ENCODE measurements at regions not wholly inside any gene's neighbourhood (a gene's known extent, or its start where the extent isn't known, plus 50 kb on each side); places are given as distances from the start of the nearest gene placed in this dataset.

DNA sequence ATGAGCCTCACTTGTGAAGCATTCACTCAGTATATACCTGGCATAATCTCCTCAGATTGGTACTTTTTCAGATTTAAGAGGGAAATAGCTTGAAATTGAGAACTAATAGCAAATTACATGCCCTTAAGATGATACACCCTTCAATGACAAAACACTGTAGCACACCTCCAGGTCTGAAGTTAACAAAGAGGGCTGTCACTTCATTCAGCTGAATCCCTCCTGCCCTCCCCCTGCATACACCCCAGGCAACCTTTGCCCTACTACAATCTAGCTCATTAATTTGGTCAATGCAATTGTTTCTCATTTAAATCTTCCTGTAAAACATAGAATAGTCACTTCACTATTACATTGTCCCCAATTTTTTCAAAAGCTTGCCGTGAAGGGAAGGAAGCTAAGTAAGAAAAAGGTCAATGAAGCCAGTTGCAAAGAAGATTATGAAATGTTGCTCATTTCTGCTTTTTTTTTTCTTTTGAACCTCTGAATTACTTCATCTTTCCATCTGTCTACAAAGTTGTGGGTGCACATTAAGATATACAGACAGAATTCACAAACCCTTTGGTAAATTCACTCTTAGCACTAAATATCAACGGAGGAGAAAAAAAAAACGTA lies 294.8 kb upstream of the PTGER4 start:
- no peak for DNase-seq

DNA sequence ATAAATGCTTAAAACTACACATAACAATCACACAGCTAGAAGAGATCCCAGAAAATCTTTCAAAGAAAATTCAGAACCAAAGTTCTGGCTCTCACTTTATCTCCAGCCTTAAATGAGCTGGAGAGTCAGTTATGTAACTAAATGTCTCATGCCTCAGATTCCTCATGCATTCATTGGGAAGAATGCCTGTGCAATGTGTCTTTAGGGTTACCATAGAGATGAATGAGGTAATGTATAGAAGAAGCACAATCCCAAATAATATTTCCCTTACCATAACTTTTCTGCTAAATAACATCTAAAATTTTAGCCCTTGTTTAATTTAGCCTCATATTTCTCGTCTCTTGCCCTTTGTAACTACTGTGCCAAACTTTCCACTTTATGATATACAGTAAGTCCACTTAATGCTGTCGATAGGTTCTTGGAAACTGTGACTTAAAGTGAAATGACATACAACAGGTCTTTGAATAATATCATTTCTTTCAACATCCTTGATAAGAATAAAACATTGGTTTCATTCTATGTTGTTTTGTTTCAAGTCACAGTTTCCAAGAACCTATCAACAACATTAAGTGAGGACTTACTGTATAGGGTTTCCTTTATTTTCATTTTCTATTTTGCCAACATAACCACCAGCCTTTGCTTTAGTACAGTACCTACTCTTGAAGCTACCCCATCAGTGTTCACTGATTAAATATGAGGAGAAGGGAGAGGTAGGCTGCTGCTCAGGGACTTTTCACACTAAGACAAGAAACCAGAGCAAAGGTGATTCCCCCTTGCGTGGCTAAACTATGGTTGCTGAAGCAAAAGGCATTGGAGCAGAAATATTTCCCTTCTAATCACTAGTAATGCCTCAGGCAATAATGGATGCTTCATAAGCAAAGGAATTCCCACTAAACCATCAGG lies 295.7 kb upstream of the PTGER4 start:
- no peak for DNase-seq

- DNase-seq, result no peak
These were observed 297.9 kb upstream of the PTGER4 start for GRCh38 chr5:40381676-40382363.

GRCh38 chr5:40381016-40381415 lies 298.7 kb upstream of the PTGER4 start:
- DNase-seq, result no peak

DNA sequence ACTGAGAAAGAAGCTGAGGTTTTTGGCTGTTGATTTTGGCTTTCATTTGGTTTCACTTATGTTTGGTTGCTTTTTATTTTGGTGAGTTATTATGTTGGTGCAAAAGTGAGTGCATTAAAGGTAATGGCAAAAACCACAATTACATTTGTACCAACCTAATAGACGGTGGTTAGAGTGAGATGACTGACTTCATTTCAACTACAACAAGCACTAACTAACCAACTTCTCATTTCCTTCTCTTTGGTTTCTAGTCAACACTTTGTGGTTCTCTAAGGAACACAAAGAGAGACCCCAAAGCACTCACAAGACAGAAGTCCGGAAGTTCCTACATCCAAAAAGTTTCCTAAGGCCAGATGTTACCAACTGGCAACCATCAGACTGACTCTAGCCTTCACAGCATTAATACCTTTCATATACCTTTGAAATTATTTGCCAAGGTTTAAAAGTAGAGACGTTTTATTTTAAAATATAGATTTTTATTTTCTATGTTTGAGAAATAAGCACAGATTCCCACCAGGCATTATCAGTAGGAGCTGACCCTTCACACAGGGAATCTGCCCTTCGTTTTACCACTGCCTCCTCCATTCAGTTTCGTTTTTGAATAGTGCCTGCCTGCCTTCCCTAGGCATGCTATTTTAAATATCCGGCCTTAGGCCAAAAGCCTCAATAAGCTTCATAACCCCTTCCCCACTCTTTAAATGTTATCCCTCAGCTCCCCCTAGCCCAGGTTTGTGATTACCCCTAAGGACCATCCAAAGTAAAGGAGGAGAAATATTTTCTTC lies 301.1 kb upstream of the PTGER4 start:
- no peak for DNase-seq

GRCh38 chr5:40376566-40376965 lies 303.1 kb upstream of the PTGER4 start:
- no peak for DNase-seq

DNA sequence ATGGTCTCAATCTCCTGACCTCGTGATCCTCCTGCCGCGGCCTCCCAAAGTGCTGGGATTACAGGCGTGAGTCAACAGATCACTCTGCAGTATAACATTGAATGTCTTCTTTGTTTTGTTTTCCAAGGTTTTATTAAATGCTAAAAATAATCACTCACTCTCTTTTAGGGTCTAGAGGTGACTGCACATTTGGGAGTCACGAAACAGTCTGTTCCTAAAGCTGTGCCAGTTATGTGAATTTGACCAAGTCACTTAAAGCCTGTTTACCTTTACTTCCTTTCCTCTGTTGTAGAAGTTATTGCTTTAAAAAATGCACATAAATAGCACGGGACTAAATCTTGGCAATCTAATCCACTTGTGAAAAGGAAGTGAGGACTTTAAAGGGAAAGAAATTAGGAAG lies 304.9 kb upstream of the PTGER4 start:
- no peak for DNase-seq

- no peak for DNase-seq
These were observed 311.5 kb upstream of the PTGER4 start for GRCh38 chr5:40368200-40368599.

DNA sequence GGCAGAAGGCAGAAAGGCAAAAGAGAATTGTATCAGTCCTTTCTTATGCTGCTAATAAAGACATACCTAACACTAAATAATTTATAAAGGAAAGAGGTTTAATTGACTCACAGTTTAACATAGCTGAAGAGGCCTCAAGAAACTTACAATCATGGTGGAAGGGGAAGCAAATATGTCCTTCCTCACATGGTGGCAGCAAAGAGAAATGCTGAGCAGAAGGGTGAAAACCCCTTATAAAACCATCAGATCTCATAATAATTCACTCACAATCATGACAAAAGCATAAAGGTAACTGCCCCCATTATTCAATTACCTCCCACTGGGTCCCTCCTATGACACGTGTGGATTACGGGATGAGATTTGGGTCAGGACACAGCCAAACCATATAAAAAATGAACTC lies 312.5 kb upstream of the PTGER4 start:
- peak; percentile 16 for DNase-seq

GRCh38 chr5:40365342-40366330 lies 314.1 kb upstream of the PTGER4 start:
- no peak for DNase-seq

DNA sequence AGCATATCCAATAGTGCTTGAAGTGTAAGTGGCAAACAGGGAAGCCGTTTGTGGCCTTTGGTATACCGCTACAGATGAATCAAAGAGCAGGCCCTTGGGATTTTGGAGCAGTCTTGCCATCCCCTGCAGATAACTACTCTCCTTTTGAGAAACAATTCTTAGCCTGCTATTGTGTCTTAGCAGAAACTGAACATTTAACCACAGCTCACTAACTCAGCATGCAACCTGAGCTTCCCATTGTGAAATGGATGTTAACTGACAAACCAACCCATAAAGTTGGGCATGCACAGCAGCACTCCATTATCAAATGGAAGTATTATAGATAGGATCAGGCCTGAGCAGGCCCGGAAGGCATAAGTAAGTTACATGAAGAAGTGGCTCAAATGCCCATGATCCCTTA lies 315.3 kb upstream of the PTGER4 start:
- no peak for DNase-seq

GRCh38 chr5:40361378-40361777 lies 318.3 kb upstream of the PTGER4 start:
- DNase-seq, result no peak

GRCh38 chr5:40360685-40361084 lies 319.0 kb upstream of the PTGER4 start:
- no peak for DNase-seq

- no peak for DNase-seq
These were observed 319.9 kb upstream of the PTGER4 start for GRCh38 chr5:40359832-40360231.

GRCh38 chr5:40359093-40359492 lies 320.6 kb upstream of the PTGER4 start:
- no peak for DNase-seq

- DNase-seq, result no peak
These were observed 323.5 kb upstream of the PTGER4 start for GRCh38 chr5:40356248-40356647.

DNA sequence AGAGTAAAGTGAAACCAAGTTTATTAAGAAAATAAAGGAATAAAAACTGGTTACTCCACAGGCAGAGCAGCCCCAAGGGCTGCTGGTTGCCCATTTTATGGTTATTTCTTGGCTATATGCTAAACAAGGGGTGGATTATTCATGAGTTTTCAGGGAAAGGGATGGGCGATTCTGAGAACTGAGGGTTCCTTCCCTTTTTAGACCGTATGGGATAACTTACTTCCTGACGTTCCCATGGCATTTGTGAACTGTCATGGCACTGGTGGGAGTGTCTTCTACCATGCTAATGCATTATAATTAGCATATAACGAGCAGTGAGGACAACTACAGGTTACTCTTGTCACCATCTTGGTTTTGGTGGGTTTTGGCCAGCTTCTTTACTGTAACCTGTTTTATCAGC lies 323.9 kb upstream of the PTGER4 start:
- DNase-seq, result no peak

GRCh38 chr5:40355181-40355580 lies 324.5 kb upstream of the PTGER4 start:
- no peak for DNase-seq

DNA sequence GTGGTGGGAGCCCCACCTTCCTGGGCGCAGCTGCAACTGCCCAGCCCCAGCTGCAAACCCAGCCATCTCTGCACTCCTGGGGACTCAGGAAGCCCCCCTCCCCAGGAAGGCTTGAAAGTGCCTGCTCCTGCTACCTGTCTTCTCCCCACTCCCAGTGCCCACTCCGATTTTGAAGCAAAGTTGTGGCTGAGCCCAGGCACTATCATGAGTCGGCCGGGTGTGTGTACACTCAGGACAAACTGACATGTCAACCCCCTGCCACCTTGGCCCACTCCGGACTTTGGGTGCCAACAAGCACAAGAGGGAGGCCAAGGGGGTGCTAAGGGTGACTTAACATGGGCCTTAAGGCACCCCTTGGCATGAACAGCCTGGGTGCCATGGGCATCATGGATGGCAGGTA lies 325.5 kb upstream of the PTGER4 start:
- no peak for DNase-seq

DNA sequence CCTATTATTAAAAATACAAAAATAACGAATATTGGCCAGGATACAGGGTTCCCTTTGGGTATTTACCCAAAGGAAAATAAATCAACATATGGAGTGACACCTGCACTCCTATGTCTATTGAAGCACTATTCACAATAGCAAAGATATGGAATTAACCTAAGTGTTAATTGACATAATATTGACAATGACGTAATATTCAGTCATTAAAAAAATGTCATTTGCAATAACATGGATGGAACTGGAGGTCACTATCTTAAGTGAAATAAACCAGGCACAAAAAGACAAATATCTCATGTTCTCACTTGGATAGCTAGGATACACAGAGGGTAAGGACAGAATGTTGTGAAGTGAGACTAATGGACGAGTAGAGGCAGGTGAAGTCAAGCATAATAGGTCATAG lies 326.3 kb upstream of the PTGER4 start:
- no peak for DNase-seq

DNA sequence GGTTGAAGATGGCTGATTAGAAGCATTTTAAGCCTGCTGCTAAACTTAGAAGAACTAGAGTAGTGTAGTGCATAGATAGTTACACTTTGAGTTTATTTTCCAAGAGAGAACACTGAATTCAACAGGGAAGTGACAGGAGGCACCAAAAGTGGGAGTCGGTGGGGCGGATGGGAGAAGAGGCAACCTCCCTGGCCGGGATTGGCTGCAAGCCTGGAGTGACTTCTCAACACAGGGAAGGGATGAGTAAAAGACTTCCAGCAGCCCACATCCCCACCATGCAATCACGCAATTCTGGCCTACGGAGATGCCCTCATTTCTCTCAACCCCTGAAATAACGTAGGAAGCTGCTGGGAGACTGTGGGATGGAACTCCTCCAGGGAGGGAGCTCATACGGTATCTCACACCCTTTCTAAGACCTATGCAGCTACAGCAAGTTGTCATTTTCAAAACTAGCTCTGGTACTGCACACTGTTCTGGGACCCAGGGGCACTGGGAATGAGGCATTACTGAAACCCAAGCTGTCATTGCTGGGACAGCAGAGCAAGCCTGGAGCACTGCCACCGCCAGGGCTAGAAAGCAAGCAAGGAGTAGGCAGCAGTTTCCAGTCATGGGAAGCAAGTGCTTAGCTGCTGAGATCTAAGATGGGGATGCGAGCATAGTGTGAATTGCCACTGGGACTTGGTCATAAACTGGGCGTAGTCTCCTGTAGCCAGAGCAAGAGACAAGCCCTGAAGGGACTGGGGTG lies 331.6 kb upstream of the PTGER4 start:
- DNase-seq, result no peak
